ENCODE measurements at regions not wholly inside any gene's neighbourhood (a gene's known extent, or its start where the extent isn't known, plus 50 kb on each side); places are given as distances from the start of the nearest gene placed in this dataset.
A peak's percentile ranks its signal among the peaks of the same experiment; 100 is the strongest.

DNA sequence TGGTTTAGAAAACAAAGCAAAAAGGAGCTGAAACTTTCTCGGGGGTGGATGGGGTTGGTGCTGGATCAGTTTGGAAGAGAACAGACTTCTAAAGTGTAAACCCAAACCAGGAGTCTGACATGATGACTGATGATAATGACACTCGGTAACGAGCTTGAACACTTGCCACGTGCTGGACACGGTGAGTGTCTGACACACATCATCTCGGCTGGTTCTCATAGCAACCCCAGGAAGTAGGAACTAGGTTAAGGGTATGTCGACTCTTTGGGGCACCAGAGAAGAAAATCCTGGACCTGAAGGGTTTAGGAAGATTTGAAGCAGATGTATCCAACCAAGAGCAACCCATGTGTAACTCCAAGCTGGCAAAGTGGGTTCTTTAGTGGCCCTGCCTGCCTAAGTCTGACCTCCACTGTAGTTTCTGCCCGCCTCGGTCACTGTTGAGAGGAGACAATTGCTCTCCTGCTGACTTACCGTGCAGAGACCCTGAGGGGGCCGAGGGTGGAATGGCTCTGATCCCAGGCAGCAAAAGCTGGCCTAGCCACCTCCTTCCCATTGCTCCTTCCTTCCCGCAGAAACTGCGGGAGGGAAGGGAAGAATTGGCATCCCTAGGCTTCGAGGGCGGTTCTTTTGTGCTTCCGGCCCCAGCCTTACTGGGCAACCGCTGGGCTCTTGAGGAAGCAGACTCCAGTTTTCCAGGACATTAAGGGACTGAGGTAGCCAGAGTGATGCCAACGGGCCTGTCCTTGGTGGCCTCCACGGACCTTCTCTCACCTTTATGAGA, 156.0 kb downstream of the TOMM20 start:
- Histone ChIP-seq H3K4me1 (ENCODE audit: control insufficient read depth in 1 of 2, insufficient read depth in 2 of 2, low read length in 2 of 2) (peaks cover 83 to 92% of the 10 kb centered on the region in 2 donors), H3K4me2 (replicated peaks; ENCODE audit: extremely low read depth, low read length, poor library complexity, severe bottlenecking) (no peak overlapping the region), H3K9me3 (replicated peaks in 1 of 2; ENCODE audit: control insufficient read depth in 1 of 2, insufficient read depth in 1 of 2, low read length in 2 of 2) (no peaks in the 10 kb centered on the region), H2AFZ (ENCODE audit: insufficient read depth, low read depth, low read length, poor library complexity, severe bottlenecking) (no peak overlapping the region), H4K20me1 (ENCODE audit: insufficient read depth, low read length) (no peaks in the 10 kb centered on the region), H3K36me3 (replicated peaks in 1 of 2; ENCODE audit: control insufficient read depth in 1 of 2, insufficient read depth in 2 of 2, low read length in 2 of 2) (no peaks in the 10 kb centered on the region), H3K4me3 (replicated peaks in 1 of 3; ENCODE audit: low read depth in 2 of 3, low read length in 3 of 3) (no peak overlapping the region), H3K79me2 (ENCODE audit: insufficient read depth, low read length) (peaks cover 48% of the 10 kb centered on the region), H3K27me3 (ENCODE audit: control insufficient read depth in 2 of 2, insufficient read depth in 2 of 2, low read length in 2 of 2) (no peaks in the 10 kb centered on the region), H3K9ac (ENCODE audit: insufficient read depth, low read length, poor library complexity, severe bottlenecking) (no peak overlapping the region), H3K27ac (ENCODE audit: low read depth in 1 of 2, low read length in 2 of 2) (peak overlapping the region in 1 of 2 donors; percentile 100)
- DNase-seq, result peak in 1 of 3 donors; percentile 60
- TF ChIP-seq, protein P1, sequence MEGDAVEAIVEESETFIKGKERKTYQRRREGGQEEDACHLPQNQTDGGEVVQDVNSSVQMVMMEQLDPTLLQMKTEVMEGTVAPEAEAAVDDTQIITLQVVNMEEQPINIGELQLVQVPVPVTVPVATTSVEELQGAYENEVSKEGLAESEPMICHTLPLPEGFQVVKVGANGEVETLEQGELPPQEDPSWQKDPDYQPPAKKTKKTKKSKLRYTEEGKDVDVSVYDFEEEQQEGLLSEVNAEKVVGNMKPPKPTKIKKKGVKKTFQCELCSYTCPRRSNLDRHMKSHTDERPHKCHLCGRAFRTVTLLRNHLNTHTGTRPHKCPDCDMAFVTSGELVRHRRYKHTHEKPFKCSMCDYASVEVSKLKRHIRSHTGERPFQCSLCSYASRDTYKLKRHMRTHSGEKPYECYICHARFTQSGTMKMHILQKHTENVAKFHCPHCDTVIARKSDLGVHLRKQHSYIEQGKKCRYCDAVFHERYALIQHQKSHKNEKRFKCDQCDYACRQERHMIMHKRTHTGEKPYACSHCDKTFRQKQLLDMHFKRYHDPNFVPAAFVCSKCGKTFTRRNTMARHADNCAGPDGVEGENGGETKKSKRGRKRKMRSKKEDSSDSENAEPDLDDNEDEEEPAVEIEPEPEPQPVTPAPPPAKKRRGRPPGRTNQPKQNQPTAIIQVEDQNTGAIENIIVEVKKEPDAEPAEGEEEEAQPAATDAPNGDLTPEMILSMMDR (IDR thresholded peaks at IDR 0.05), result no peak
- H3K9me3 Mint-ChIP-seq, result peaks cover 0 to 2% (median 0%) of the 10 kb centered on the region in 7 donors
- peaks cover 12 to 13% of the 10 kb centered on the region in 2 donors for H3K36me3 Mint-ChIP-seq
- 91% methylated on average over 15 of the region's 19 CpGs for WGBS (ENCODE audit: insufficient coverage)
- H3K4me1 Mint-ChIP-seq, result peaks cover 86% of the 10 kb centered on the region
- peak overlapping the region in 5 of 7 donors; percentile 3 to 100 (median 71) for H3K27ac Mint-ChIP-seq
- H3K27me3 Mint-ChIP-seq (ENCODE audit: low read depth in 3 of 3), result no peaks in the 10 kb centered on the region
- intact Hi-C loops (cut with micrococcal nuclease), result no loop called here
- H3K4me3 Mint-ChIP-seq, result no peak overlapping the region

DNA sequence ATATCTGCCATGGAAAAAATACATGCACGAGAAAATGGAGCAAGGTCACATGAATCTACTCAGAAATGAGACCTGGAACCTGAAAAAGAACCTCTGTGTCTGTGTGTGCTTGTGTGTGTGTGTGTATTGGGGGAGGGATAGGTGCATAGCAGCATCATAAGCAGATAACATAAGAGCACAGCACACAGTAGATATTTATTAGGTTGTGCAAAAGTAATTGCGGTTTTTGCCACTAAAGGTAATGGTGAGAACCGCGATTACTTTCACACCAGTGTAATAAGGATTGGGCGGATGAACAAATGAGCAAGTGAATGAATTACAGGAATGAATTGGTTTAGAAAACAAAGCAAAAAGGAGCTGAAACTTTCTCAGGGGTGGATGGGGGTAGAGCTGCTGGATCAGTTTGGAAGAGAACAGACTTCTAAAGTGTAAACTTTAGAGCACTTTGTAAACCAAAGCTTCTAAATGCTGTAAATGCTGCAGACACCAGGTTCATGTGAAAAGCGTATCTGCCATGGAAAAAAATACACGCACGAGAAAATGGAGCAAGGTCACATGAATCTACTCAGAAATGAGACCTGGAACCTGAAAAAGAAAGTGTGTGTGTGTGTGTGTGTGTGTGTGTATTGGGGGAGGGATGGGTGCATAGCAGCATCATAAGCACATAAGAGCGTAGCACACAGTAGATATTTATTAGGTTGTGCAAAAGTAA, 156.9 kb downstream of the TOMM20 start:
- Mint-ChIP-seq H3K4me3 (no peak overlapping the region), H3K9me3 (peaks cover 0 to 2% (median 0%) of the 10 kb centered on the region in 7 donors), H3K4me1 (peaks cover 77% of the 10 kb centered on the region), H3K36me3 (peaks cover 12 to 15% of the 10 kb centered on the region in 2 donors), H3K27ac (peak overlapping the region in 6 of 7 donors; percentile 83 to 100 (median 92)), H3K27me3 (ENCODE audit: low read depth in 3 of 3) (no peaks in the 10 kb centered on the region)
- no peak overlapping the region for H3K4me3 ChIP-seq (replicated peaks in 1 of 3; ENCODE audit: low read depth in 2 of 3, low read length in 3 of 3)
- no peak overlapping the region for H2AFZ ChIP-seq (ENCODE audit: insufficient read depth, low read depth, low read length, poor library complexity, severe bottlenecking)
- DNase-seq, result no peak
- no peaks in the 10 kb centered on the region for H3K36me3 ChIP-seq (replicated peaks in 1 of 2; ENCODE audit: control insufficient read depth in 1 of 2, insufficient read depth in 2 of 2, low read length in 2 of 2)
- H3K27me3 ChIP-seq (ENCODE audit: control insufficient read depth in 2 of 2, insufficient read depth in 2 of 2, low read length in 2 of 2), result no peaks in the 10 kb centered on the region
- H3K9me3 ChIP-seq (replicated peaks in 1 of 2; ENCODE audit: control insufficient read depth in 1 of 2, insufficient read depth in 1 of 2, low read length in 2 of 2), result no peaks in the 10 kb centered on the region
- H3K9ac ChIP-seq (ENCODE audit: insufficient read depth, low read length, poor library complexity, severe bottlenecking), result no peak overlapping the region
- H3K4me2 ChIP-seq (replicated peaks; ENCODE audit: extremely low read depth, low read length, poor library complexity, severe bottlenecking), result no peak overlapping the region
- H4K20me1 ChIP-seq (ENCODE audit: insufficient read depth, low read length), result no peaks in the 10 kb centered on the region
- H3K79me2 ChIP-seq (ENCODE audit: insufficient read depth, low read length), result peaks cover 44% of the 10 kb centered on the region
- intact Hi-C loops (cut with micrococcal nuclease), result no loop called here
- TF ChIP-seq, protein P1 (IDR thresholded peaks at IDR 0.05), result no peak
- peaks cover 75 to 83% of the 10 kb centered on the region in 2 donors for H3K4me1 ChIP-seq (ENCODE audit: control insufficient read depth in 1 of 2, insufficient read depth in 2 of 2, low read length in 2 of 2)
- WGBS (ENCODE audit: insufficient coverage), result 94% methylated on average over 8 of the region's 9 CpGs
- H3K27ac ChIP-seq (ENCODE audit: low read depth in 1 of 2, low read length in 2 of 2), result peak overlapping the region in 1 of 2 donors; percentile 100

All from CD14-positive monocyte (primary cell).